GM12865 (cell line): ENCODE measurements at regions not wholly inside any gene's neighbourhood (a gene's known extent, or its start where the extent isn't known, plus 50 kb on each side); places are given as distances from the start of the nearest gene placed in this dataset.

Source experiments
- DNase-seq: peaks from one replicate; pipeline ENCODE4 v3.0.0; 2010; ENCODE audit warnings: low read depth
- H3K4me3 ChIP-seq: 2 replicates; pipeline ENCODE4 v1.5.1; 2011; ENCODE audit warnings: mild to moderate bottlenecking, low read depth, low read length, control low read depth
- TF ChIP-seq, protein P1 (sequence below): IDR thresholded peaks from 2 replicates; pipeline ENCODE4 v1.5.1; 2011; ENCODE audit warnings: low read length, control low read depth, low read depth, inconsistent platforms; ENCODE audit not compliant: insufficient read depth; ENCODE audit errors: missing control alignments

- DNase-seq, result no peak
Observed at GRCh38 chr5:112669328-112669963, 68.2 kb upstream of the APC start.

DNA sequence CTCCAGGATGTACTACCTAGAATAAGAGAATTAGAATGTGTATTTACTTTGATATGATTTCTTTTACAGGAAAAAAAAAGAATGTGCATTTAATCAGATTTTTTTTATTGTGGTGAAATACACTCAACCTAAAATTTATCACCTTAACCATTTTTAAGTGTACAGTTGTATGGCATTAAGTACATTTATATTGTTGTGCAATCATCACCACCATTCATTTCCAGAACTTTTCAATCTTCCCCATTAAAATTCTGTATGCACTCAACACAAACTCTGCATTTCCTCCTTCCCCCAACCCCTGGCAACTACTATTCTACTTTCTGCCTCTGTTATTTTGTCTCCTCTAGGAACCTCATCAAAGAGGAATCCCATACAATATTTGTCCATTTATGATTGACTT lies 66.0 kb upstream of the APC start:
- no peak for DNase-seq
- TF ChIP-seq, protein P1, sequence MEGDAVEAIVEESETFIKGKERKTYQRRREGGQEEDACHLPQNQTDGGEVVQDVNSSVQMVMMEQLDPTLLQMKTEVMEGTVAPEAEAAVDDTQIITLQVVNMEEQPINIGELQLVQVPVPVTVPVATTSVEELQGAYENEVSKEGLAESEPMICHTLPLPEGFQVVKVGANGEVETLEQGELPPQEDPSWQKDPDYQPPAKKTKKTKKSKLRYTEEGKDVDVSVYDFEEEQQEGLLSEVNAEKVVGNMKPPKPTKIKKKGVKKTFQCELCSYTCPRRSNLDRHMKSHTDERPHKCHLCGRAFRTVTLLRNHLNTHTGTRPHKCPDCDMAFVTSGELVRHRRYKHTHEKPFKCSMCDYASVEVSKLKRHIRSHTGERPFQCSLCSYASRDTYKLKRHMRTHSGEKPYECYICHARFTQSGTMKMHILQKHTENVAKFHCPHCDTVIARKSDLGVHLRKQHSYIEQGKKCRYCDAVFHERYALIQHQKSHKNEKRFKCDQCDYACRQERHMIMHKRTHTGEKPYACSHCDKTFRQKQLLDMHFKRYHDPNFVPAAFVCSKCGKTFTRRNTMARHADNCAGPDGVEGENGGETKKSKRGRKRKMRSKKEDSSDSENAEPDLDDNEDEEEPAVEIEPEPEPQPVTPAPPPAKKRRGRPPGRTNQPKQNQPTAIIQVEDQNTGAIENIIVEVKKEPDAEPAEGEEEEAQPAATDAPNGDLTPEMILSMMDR, result no peak
- no peak overlapping the region for H3K4me3 ChIP-seq

More at GRCh38 chr5:112669328-112669963, 68.2 kb upstream of the APC start:
- TF ChIP-seq, protein P1, result no peak
- no peak overlapping the region for H3K4me3 ChIP-seq

- TF ChIP-seq, protein P1, result no peak
- DNase-seq, result peak; percentile 71
- H3K4me3 ChIP-seq, result no peak overlapping the region
Observed at GRCh38 chr5:112681481-112681908, 56.2 kb upstream of the APC start.

DNA sequence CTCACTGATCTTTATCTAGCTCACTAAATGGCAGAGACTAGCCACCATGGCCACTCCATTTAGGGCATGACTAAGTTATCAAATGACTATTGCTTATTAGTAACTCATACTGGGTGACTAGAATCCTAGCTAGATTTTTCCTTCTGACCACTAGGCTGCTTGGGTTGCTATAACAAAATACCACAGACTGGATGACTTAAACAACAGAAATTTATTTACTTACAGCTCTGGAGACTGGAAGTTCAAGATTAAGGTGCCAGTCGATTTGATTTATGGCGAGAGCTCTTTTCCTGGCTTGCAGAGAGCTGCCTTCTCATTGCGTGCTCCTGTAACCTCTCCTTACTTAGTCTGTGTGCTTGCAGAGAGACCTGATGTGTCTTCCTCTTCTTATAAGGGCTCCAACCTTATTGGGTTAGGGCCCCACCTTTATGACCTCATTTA lies 55.0 kb upstream of the APC start:
- no peak for DNase-seq

GRCh38 chr5:112684121-112684520 lies 53.6 kb upstream of the APC start:
- TF ChIP-seq, protein P1, result no peak
- no peak overlapping the region for H3K4me3 ChIP-seq
- DNase-seq, result peak; percentile 36

More for the DNA sequence above, 55.0 kb upstream of the APC start:
- TF ChIP-seq, protein P1, result no peak
- H3K4me3 ChIP-seq, result no peak overlapping the region

DNA sequence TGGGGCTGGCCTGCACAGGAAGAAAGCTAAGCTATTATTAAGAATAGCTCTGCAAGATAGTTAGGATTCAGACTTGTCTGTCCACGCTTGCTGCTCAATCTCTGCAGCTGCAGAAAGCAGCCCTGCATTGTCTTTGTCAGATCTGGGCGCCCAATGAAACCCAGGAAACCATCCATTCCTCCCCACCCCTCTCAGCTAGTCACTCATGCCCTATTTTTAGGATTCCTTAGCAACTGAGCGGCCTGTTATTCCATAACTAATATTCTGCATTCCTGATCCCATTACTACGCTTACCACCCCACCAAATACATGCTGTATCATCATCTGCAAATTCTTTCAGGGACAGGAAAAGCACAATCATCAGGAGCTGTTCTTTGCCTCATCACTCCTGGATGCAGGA lies 52.9 kb upstream of the APC start:
- TF ChIP-seq, protein P1, result no peak
- no peak overlapping the region for H3K4me3 ChIP-seq
- DNase-seq, result no peak

GRCh38 chr5:112685386-112685785 lies 52.3 kb upstream of the APC start:
- no peak for DNase-seq
- no peak overlapping the region for H3K4me3 ChIP-seq
- TF ChIP-seq, protein P1, result no peak
